Subcutaneous abdominal adipose tissue (tissue), 5 donors: ENCODE measurements at regions not wholly inside any gene's neighbourhood (a gene's known extent, or its start where the extent isn't known, plus 50 kb on each side); places are given as distances from the start of the nearest gene placed in this dataset.
"Not testable (repeated sequence)": the region's sequence is repeated elsewhere in the genome, so short reads cannot be mapped to it uniquely, and the experiment has no call there.

Source experiments
- H3K27ac ChIP-seq: one replicate; pipeline ENCODE4 v1.7.0; 2013; ENCODE audit warnings: low read depth, mild to moderate bottlenecking, inconsistent platforms, low read length, moderate library complexity
- H3K27me3 ChIP-seq, 5 donors: one replicate each; pipeline ENCODE4 v1.7.0; 2013; ENCODE audit warnings: low read length in 5 of 5, inconsistent platforms in 1 of 5; ENCODE audit not compliant: control insufficient read depth in 5 of 5, insufficient read depth in 4 of 5
- H3K36me3 ChIP-seq, 5 donors: one replicate each; pipeline ENCODE4 v1.7.0; 2013; ENCODE audit warnings: low read length in 5 of 5; ENCODE audit not compliant: control insufficient read depth in 5 of 5, insufficient read depth in 5 of 5
- H3K4me1 ChIP-seq, 5 donors: one replicate each; pipeline ENCODE4 v1.7.0; 2013; ENCODE audit warnings: low read length in 5 of 5, mild to moderate bottlenecking in 3 of 5, moderate library complexity in 1 of 5; ENCODE audit not compliant: control insufficient read depth in 5 of 5, insufficient read depth in 5 of 5
- H3K4me3 ChIP-seq, 5 donors: one replicate each; pipeline ENCODE4 v1.7.0; 2013; ENCODE audit warnings: low read length in 5 of 5, low read depth in 1 of 5
- H3K9ac ChIP-seq, 5 donors: one replicate each; pipeline ENCODE4 v1.7.0; 2013; ENCODE audit warnings: low read length in 5 of 5, mild to moderate bottlenecking in 4 of 5, moderate library complexity in 3 of 5
- H3K9me3 ChIP-seq, 5 donors: one replicate each; pipeline ENCODE4 v1.7.0; 2013; ENCODE audit warnings: low read length in 5 of 5; ENCODE audit not compliant: control insufficient read depth in 5 of 5
- donor health status: healthy.
- donor health status: healthy.
- donor health status: healthy.
- donor health status: healthy.
- donor health status: healthy.

GRCh38 chr12:90208379-90208778 lies 499.7 kb upstream of the ATP2B1 start:
- not testable (repeated sequence) for H3K27me3 ChIP-seq, H3K36me3 ChIP-seq, H3K4me1 ChIP-seq, H3K9ac ChIP-seq, H3K4me3 ChIP-seq, H3K9me3 ChIP-seq, H3K27ac ChIP-seq

- H3K4me3 ChIP-seq: no peak overlapping the region
- H3K27me3 ChIP-seq: no peaks in the 10 kb centered on the region
- peaks cover 0 to 10% (median 6%) of the 10 kb centered on the region in 5 donors for H3K9me3 ChIP-seq
- no peaks in the 10 kb centered on the region for H3K36me3 ChIP-seq
- no peak overlapping the region for H3K9ac ChIP-seq
- H3K27ac ChIP-seq: no peak overlapping the region
- H3K4me1 ChIP-seq: no peaks in the 10 kb centered on the region
Measured at GRCh38 chr12:90207799-90208198, 499.2 kb upstream of the ATP2B1 start.

GRCh38 chr12:90205165-90205564 lies 496.5 kb upstream of the ATP2B1 start:
- H3K27ac ChIP-seq: no peak overlapping the region
- H3K9ac ChIP-seq: no peak overlapping the region
- H3K27me3 ChIP-seq: no peaks in the 10 kb centered on the region
- H3K36me3 ChIP-seq: no peaks in the 10 kb centered on the region
- H3K4me1 ChIP-seq: no peaks in the 10 kb centered on the region
- H3K9me3 ChIP-seq: peaks cover 0 to 10% (median 6%) of the 10 kb centered on the region in 5 donors
- H3K4me3 ChIP-seq: no peak overlapping the region

- H3K9ac ChIP-seq: no peak overlapping the region
- no peak overlapping the region for H3K4me3 ChIP-seq
- H3K9me3 ChIP-seq: no peaks in the 10 kb centered on the region
- H3K27ac ChIP-seq: no peak overlapping the region
- H3K4me1 ChIP-seq: peaks cover 0 to 7% (median 0%) of the 10 kb centered on the region in 5 donors
- H3K27me3 ChIP-seq: no peaks in the 10 kb centered on the region
- H3K36me3 ChIP-seq: no peaks in the 10 kb centered on the region
Measured at GRCh38 chr12:90203556-90203955, 494.9 kb upstream of the ATP2B1 start.

GRCh38 chr12:90199006-90199405 lies 490.4 kb upstream of the ATP2B1 start:
- H3K27ac ChIP-seq: no peak overlapping the region
- H3K9ac ChIP-seq: no peak overlapping the region
- H3K9me3 ChIP-seq: no peaks in the 10 kb centered on the region
- no peak overlapping the region for H3K4me3 ChIP-seq
- peaks cover 0 to 7% (median 0%) of the 10 kb centered on the region in 5 donors for H3K4me1 ChIP-seq
- H3K36me3 ChIP-seq: no peaks in the 10 kb centered on the region
- no peaks in the 10 kb centered on the region for H3K27me3 ChIP-seq

DNA sequence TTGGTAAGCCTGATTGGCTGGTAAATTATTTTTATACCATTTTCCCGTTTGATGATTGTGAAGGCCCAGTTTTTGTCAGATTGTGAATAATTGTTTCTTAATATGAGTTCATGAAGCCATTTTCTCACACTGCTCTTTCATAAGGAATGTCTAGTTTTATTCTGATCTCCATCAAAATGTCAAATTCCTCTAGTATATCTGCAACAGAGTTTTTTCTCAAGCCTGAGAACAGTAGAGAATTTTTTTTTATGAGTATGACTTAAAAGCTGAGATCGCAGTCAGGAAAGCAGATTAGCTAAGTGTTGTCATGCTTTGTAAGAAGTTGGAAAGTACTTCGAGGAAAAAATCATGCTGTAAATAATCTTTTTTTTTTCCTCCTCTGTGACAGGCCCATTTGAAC lies 484.9 kb upstream of the ATP2B1 start:
- Histone ChIP-seq H3K27ac (no peak overlapping the region), H3K9ac (no peak overlapping the region), H3K27me3 (no peaks in the 10 kb centered on the region), H3K4me3 (no peak overlapping the region), H3K9me3 (peaks cover 0 to 2% (median 0%) of the 10 kb centered on the region in 5 donors), H3K36me3 (no peaks in the 10 kb centered on the region), H3K4me1 (no peaks in the 10 kb centered on the region)

DNA sequence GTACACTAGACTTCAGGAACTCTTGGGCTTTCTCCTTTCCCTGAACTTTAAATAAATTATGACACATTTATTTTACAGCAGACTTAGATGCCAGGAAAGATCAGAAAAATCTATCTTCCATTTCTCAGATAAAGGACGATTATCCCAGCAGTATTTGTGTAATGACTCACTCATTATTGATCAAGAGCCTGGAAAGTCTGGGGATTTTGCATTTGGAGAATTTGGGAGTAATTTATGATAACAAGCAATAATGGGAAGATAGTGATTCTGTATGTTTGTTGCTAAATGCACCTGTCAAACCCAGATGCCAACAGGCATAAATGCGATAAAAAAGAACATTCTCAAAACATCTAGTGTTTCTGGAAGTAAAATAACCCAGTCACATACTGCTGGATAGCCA lies 480.2 kb upstream of the ATP2B1 start:
- H3K36me3 ChIP-seq: no peaks in the 10 kb centered on the region
- no peak overlapping the region for H3K4me3 ChIP-seq
- no peak overlapping the region for H3K27ac ChIP-seq
- peaks cover under 1 to 4% (median 2%) of the 10 kb centered on the region in 5 donors for H3K9me3 ChIP-seq
- H3K27me3 ChIP-seq: no peaks in the 10 kb centered on the region
- H3K4me1 ChIP-seq: no peaks in the 10 kb centered on the region
- H3K9ac ChIP-seq: no peak overlapping the region

DNA sequence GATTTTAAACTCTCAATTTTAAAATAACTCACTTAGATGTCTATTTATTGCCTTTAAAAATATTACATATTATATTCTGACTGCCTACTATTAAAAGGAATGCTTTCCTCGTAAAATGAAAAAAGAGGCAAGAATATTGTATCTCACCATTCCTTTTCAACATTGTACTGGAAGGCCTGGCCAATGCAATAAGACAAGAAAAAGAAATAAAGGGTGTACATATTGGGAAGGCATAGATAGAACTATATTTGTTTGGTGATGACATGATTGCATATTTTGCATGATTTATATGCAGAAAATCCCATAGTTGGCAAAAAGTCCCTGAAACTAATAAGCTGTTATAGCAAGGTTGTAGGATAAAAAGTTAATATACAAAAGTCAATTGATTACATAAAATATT lies 474.6 kb upstream of the ATP2B1 start:
- Histone ChIP-seq H3K9ac (no peak overlapping the region), H3K27ac (no peak overlapping the region), H3K9me3 (peaks cover 5 to 12% (median 8%) of the 10 kb centered on the region in 5 donors), H3K4me1 (no peaks in the 10 kb centered on the region), H3K4me3 (no peak overlapping the region), H3K27me3 (no peaks in the 10 kb centered on the region), H3K36me3 (no peaks in the 10 kb centered on the region)

GRCh38 chr12:90181216-90181615 lies 472.6 kb upstream of the ATP2B1 start:
- H3K9me3 ChIP-seq: peaks cover 5 to 12% (median 8%) of the 10 kb centered on the region in 5 donors

GRCh38 chr12:90174956-90175355 lies 466.3 kb upstream of the ATP2B1 start:
- Histone ChIP-seq H3K9ac (no peak overlapping the region), H3K4me1 (no peaks in the 10 kb centered on the region), H3K27me3 (no peaks in the 10 kb centered on the region), H3K9me3 (peaks cover 0 to 6% (median 0%) of the 10 kb centered on the region in 5 donors), H3K4me3 (no peak overlapping the region), H3K27ac (no peak overlapping the region), H3K36me3 (no peaks in the 10 kb centered on the region)

More at GRCh38 chr12:90181216-90181615, 472.6 kb upstream of the ATP2B1 start:
- H3K4me3 ChIP-seq: no peak overlapping the region
- H3K9ac ChIP-seq: no peak overlapping the region
- H3K27ac ChIP-seq: no peak overlapping the region
- no peaks in the 10 kb centered on the region for H3K36me3 ChIP-seq
- H3K27me3 ChIP-seq: no peaks in the 10 kb centered on the region
- H3K4me1 ChIP-seq: no peaks in the 10 kb centered on the region

GRCh38 chr12:90174198-90174510 lies 465.5 kb upstream of the ATP2B1 start:
- H3K9me3 ChIP-seq: peaks cover 0 to 6% (median 0%) of the 10 kb centered on the region in 5 donors
- no peak overlapping the region for H3K4me3 ChIP-seq
- H3K36me3 ChIP-seq: no peaks in the 10 kb centered on the region
- H3K9ac ChIP-seq: no peak overlapping the region
- H3K4me1 ChIP-seq: no peaks in the 10 kb centered on the region
- H3K27ac ChIP-seq: no peak overlapping the region
- H3K27me3 ChIP-seq: no peaks in the 10 kb centered on the region
